ENCODE measurements at regions not wholly inside any gene's neighbourhood (a gene's known extent, or its start where the extent isn't known, plus 50 kb on each side); places are given as distances from the start of the nearest gene placed in this dataset.
"Not testable (repeated sequence)": the region's sequence is repeated elsewhere in the genome, so short reads cannot be mapped to it uniquely, and the experiment has no call there.

GRCh38 chr12:19749906-19750574 is 310.7 kb downstream of the AEBP2 start:
- no peak for ATAC-seq
- intact Hi-C loops (cut with DNase I, micrococcal nuclease): no loop called here
- DNase-seq: no peak

- intact Hi-C loops (cut with DNase I, micrococcal nuclease): no loop called here
- no peak for DNase-seq
- no peak for ATAC-seq
Measured at GRCh38 chr12:19751078-19751477, 311.8 kb downstream of the AEBP2 start.

GRCh38 chr12:19752712-19753111 is 313.4 kb downstream of the AEBP2 start:
- DNase-seq (no peak), ATAC-seq (no peak)
- intact Hi-C loops (cut with DNase I, micrococcal nuclease): no loop called here

GRCh38 chr12:19755136-19755535 is 315.8 kb downstream of the AEBP2 start:
- intact Hi-C loops (cut with DNase I, micrococcal nuclease): loop anchor here in 1 of 2 donors (5.0 kb wide), 1 partner anchor 137 kb away; no protein-coding TSS in a partner anchor
- ATAC-seq: no peak
- DNase-seq: no peak

GRCh38 chr12:19757317-19757877 is 318.1 kb downstream of the AEBP2 start:
- no peak for DNase-seq
- intact Hi-C loops (cut with DNase I, micrococcal nuclease): loop anchor here in 1 of 2 donors (5.0 kb wide), 1 partner anchor 135 kb away; no protein-coding TSS in a partner anchor
- ATAC-seq: peak; percentile 64

GRCh38 chr12:19759227-19759626 is 319.9 kb downstream of the AEBP2 start:
- intact Hi-C loops (cut with DNase I, micrococcal nuclease): loop anchor here in 1 of 2 donors (5.0 kb wide), 1 partner anchor 133 kb away; no protein-coding TSS in a partner anchor
- DNase-seq: no peak
- no peak for ATAC-seq

- intact Hi-C loops (cut with DNase I, micrococcal nuclease): no loop called here
- DNase-seq (no peak), ATAC-seq (no peak)
Measured at GRCh38 chr12:19760611-19761010, 321.3 kb downstream of the AEBP2 start.

- intact Hi-C loops (cut with DNase I, micrococcal nuclease): no loop called here
- ATAC-seq (no peak), DNase-seq (no peak)
Measured at GRCh38 chr12:19761463-19761862, 322.2 kb downstream of the AEBP2 start.

- DNase-seq (no peak), ATAC-seq (no peak)
- intact Hi-C loops (cut with DNase I, micrococcal nuclease): no loop called here
Measured at GRCh38 chr12:19763488-19763887, 324.2 kb downstream of the AEBP2 start.

GRCh38 chr12:19764408-19764807 is 325.1 kb downstream of the AEBP2 start:
- ATAC-seq: no peak
- intact Hi-C loops (cut with DNase I, micrococcal nuclease): no loop called here
- no peak for DNase-seq

- ATAC-seq (no peak), DNase-seq (no peak)
- intact Hi-C loops (cut with DNase I, micrococcal nuclease): no loop called here
Measured at GRCh38 chr12:19771858-19772257, 332.6 kb downstream of the AEBP2 start.

- intact Hi-C loops (cut with DNase I, micrococcal nuclease): no loop called here
- no peak for ATAC-seq
Measured at GRCh38 chr12:19772776-19773175, 333.5 kb downstream of the AEBP2 start.

GRCh38 chr12:19775241-19775640 is 335.9 kb downstream of the AEBP2 start:
- DNase-seq (no peak), ATAC-seq (no peak)
- intact Hi-C loops (cut with DNase I, micrococcal nuclease): no loop called here

More at GRCh38 chr12:19772776-19773175, 333.5 kb downstream of the AEBP2 start:
- no peak for DNase-seq

GRCh38 chr12:19775976-19776375 is 336.7 kb downstream of the AEBP2 start:
- intact Hi-C loops (cut with DNase I, micrococcal nuclease); DNase-seq; ATAC-seq: not testable (repeated sequence)

- ATAC-seq (no peak), DNase-seq (no peak)
- intact Hi-C loops (cut with DNase I, micrococcal nuclease): no loop called here
Measured at GRCh38 chr12:19778172-19778571, 338.9 kb downstream of the AEBP2 start.

- intact Hi-C loops (cut with DNase I, micrococcal nuclease): no loop called here
- no peak for ATAC-seq
Measured at GRCh38 chr12:19778797-19779196, 339.5 kb downstream of the AEBP2 start.

GRCh38 chr12:19779395-19780056 is 340.2 kb downstream of the AEBP2 start:
- ATAC-seq (no peak), DNase-seq (no peak)
- intact Hi-C loops (cut with DNase I, micrococcal nuclease): no loop called here

More at GRCh38 chr12:19778797-19779196, 339.5 kb downstream of the AEBP2 start:
- no peak for DNase-seq

- ATAC-seq: no peak
- intact Hi-C loops (cut with DNase I, micrococcal nuclease): no loop called here
- DNase-seq: no peak
Measured at GRCh38 chr12:19780460-19780859, 341.2 kb downstream of the AEBP2 start.

GRCh38 chr12:19783547-19784444 is 344.5 kb downstream of the AEBP2 start:
- no peak for DNase-seq
- no peak for ATAC-seq
- intact Hi-C loops (cut with DNase I, micrococcal nuclease): no loop called here
